AG20443 (cell line): ENCODE measurements at regions not wholly inside any gene's neighbourhood (a gene's known extent, or its start where the extent isn't known, plus 50 kb on each side); places are given as distances from the start of the nearest gene placed in this dataset.

ENCODE experiments used
- DNase-seq: peaks from one replicate; pipeline ENCODE4 v3.0.0; 2012; ENCODE audit warnings: low spot score, mixed read lengths

- no peak for DNase-seq
These were observed 498.6 kb downstream of the EFNB2 start for GRCh38 chr13:106036870-106037269.

DNA sequence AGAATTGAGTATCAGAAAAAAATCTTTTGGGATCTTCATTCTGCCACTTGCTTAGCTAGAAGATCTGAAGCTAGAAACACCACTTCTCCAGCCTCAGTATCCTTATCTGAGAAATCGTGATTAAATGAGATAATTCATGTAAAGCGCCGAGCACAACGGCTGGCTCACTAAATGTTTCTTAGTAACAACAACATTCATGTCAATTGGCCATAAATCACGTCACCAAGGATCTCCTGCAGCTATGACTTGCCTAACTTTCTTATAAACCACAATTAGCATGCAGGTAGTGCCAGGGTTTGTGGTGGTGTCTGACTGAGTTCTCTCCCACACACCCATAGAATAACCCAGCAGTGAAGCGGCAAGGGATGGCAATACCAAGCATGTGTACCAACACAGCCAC, 501.3 kb downstream of the EFNB2 start:
- no peak for DNase-seq

- peak; percentile 65 for DNase-seq
These were observed 501.8 kb downstream of the EFNB2 start for GRCh38 chr13:106033659-106034058.

GRCh38 chr13:106032441-106032840, 503.0 kb downstream of the EFNB2 start:
- no peak for DNase-seq

GRCh38 chr13:106029676-106030290, 505.7 kb downstream of the EFNB2 start:
- no peak for DNase-seq

DNA sequence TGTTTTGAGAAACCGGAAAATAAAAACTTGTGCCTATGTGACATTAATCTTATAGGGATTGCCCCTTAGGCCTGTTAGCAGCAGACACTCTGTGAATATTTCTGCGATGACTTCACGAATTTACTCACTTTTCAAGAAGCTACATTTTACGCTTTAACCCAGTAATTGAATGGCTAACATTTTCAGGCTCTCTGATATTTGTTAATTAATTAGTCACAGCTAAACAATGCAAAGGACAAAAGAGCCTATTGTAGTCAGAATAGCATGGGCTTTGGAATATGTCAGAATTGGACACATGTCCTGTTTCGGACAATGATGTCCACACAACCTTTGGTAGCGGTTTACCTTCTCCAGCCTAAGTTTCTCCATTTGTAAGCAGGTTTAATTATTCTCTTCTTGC, 506.6 kb downstream of the EFNB2 start:
- peak; percentile 17 for DNase-seq

GRCh38 chr13:106011600-106011999, 523.9 kb downstream of the EFNB2 start:
- no peak for DNase-seq

DNA sequence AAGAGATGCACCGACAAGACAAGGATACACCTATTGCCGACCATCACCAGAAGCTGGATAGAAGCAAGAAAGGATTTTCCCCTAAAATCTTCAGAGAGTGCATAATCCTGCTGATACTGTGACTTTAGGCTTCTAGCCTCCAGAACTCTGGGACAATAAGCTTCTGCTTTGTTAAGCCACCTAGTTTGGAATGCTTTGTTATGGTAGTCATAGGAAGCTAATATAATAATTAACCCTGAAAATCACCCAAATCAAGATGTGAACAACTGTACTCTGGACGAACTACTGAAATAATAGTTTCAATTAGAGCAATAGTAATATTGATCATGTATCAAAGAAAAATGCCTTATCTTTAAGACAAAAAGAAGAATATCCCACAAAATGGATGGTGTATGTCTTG, 524.6 kb downstream of the EFNB2 start:
- no peak for DNase-seq

DNA sequence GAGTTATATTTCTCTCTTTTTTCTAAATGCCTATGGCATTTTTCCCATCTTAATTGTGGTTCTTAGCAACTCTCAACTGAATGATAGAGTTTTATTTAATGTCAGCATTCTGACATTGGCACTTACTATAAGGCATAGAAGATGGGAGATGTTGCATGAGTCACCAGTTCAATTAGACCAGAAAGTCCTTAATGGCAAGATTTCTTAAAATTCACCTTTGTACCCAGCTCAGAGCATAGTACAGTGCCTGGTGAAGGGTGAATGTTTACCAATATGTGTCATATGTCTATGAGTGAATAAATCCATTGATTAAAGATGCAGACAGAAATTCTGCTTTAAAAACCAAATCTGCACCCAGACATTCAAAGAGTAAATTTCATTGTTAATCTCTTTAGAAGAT, 526.9 kb downstream of the EFNB2 start:
- no peak for DNase-seq

GRCh38 chr13:106007156-106007555, 528.3 kb downstream of the EFNB2 start:
- DNase-seq: no peak

- no peak for DNase-seq
These were observed 531.8 kb downstream of the EFNB2 start for GRCh38 chr13:106003651-106004050.

DNA sequence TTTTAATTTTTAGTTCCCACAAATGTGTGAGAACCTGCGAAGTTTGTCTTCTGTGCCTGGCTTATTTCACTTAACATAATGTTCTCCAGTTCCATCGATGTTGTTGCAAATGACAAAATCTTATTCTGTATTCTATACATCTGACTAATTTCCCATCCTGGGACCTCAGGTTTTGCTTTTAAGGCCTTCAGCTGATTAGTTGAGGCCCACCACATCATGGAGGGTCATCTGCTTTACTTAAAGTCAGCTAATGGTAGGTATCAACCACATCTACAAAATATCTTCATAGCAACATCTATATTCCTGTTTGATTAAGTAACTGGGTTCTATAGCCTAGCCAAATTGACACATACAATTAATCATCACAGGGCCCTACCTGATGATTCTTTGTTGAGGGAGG, 534.0 kb downstream of the EFNB2 start:
- DNase-seq: no peak

GRCh38 chr13:105997581-105998550, 537.6 kb downstream of the EFNB2 start:
- peak; percentile 47 for DNase-seq

GRCh38 chr13:105996391-105997025, 539.0 kb downstream of the EFNB2 start:
- no peak for DNase-seq

- no peak for DNase-seq
These were observed 541.1 kb downstream of the EFNB2 start for GRCh38 chr13:105994340-105994739.

- peak; percentile 72 for DNase-seq
These were observed 543.7 kb downstream of the EFNB2 start for GRCh38 chr13:105991622-105992277.

GRCh38 chr13:105991131-105991530, 544.3 kb downstream of the EFNB2 start:
- no peak for DNase-seq

DNA sequence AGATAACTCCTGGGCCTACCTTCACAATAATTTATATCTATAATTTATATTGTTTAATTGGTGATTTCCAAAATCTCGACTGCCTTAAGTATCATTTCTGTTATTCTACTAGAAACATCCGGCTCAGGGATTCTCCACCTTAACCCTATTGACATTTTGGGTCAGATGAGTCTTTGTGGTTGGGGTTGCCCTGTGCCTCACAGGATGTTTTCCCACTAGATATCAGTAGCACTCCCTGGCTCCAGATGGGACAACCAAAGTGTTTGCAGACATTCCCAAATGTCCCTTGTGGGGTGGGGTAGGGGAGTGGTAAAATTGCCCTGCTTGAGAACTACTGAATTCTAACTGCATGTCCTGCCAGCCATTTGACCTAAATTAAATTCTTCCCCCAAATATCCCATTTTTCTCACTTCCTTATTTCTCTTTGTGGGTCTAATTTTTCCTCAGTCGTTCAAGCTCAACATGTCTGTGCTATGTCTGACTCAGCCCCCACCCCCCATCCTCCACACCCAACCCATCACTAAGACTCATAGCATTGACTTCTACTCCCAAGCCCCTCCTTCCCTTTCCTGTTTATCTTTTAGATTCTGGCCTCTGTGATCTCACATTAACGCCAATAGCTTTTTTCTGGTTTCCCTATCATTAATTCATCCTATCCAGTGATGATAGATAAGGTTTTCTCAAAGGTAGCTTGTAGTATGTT, 545.1 kb downstream of the EFNB2 start:
- peak; percentile 25 for DNase-seq

- no peak for DNase-seq
These were observed 550.8 kb downstream of the EFNB2 start for GRCh38 chr13:105984646-105985045.

DNA sequence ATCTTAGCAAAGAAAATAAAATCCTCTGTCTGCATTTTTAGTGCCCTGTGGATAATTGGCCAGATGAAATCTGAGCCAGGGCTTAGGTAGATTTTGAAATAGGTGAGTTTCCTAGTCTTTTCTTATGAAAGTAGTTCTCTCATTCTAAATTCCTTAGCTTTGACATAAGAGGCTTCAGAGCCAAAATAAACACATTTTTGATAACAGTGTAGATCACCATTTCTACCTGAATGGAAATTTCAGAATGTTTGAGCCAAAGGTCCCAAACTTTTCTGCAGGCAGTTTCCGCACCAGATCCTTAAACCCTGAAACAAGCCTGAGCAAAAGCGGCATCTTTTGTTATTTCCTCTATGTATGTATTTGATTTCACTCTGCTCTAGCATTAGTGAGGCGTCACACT, 551.2 kb downstream of the EFNB2 start:
- DNase-seq: no peak

- DNase-seq: no peak
These were observed 553.1 kb downstream of the EFNB2 start for GRCh38 chr13:105982219-105982930.
